GM23248 (cell line): ENCODE measurements at regions not wholly inside any gene's neighbourhood (a gene's known extent, or its start where the extent isn't known, plus 50 kb on each side); places are given as distances from the start of the nearest gene placed in this dataset.

ENCODE experiments used
- EZH2 ChIP-seq: fragments of 200-600 bp; sonication (generic); IDR thresholded peaks from 2 replicates; pipeline ENCODE4 v1.6.1; 2018; ENCODE audit warnings: antibody characterized with exemption, mild to moderate bottlenecking; ENCODE audit not compliant: insufficient read depth, poor library complexity, severe bottlenecking
- EZH2phosphoT487 ChIP-seq: fragments of 200-600 bp; sonication (generic); IDR thresholded peaks from 2 replicates; pipeline ENCODE4 v1.6.1; 2018; ENCODE audit warnings: antibody characterized with exemption, moderate library complexity, mild to moderate bottlenecking, low read depth; ENCODE audit not compliant: insufficient read depth

DNA sequence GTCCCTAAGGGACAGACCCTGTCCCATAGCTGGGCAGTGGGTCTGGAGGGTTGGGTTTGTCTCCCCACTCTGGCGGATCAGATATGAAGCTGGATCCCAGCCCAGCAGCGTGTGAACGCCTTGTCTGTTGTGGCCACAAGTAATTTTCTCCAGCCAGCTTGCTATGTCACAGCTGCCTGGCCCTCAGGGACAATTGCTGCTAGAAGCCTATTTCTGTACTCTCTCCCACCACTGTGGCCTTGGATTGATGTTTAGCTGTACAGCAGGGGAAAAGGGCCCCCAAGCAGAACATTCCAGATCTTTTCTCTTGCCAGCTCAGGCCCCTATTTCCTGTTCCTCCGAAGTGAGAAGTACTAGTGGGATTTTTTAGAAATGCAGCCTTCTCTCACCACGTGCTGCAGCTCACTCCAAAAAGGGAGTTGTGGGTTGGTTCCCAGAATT lies 53.5 kb upstream of the WAC start:
- no peak for TF ChIP-seq EZH2phosphoT487
- no peak for TF ChIP-seq EZH2
